NCI-H1105 treated with DMSO at 0.1 percent for 48 hours (cell line): ENCODE measurements at regions not wholly inside any gene's neighbourhood (a gene's known extent, or its start where the extent isn't known, plus 50 kb on each side); places are given as distances from the start of the nearest gene placed in this dataset.

Experiments used
- DNase-seq: peaks from one replicate; lab custom pipeline; 2025; lab: John Stamatoyannopoulos, UW

GRCh38 chr2:106041150-106041549 is 153.0 kb downstream of the UXS1 start:
- no peak for DNase-seq

GRCh38 chr2:106039634-106040315 is 154.3 kb downstream of the UXS1 start:
- no peak for DNase-seq

GRCh38 chr2:106038601-106039375 is 155.3 kb downstream of the UXS1 start:
- DNase-seq: no peak

GRCh38 chr2:106037932-106038331 is 156.2 kb downstream of the UXS1 start:
- DNase-seq: no peak

- DNase-seq: no peak
These were observed 156.8 kb downstream of the UXS1 start for GRCh38 chr2:106037262-106037661.

- no peak for DNase-seq
These were observed 159.8 kb downstream of the UXS1 start for GRCh38 chr2:106034325-106034724.

- DNase-seq: no peak
These were observed 161.4 kb downstream of the UXS1 start for GRCh38 chr2:106032676-106033075.

- DNase-seq: no peak
These were observed 163.5 kb downstream of the UXS1 start for GRCh38 chr2:106030287-106031268.

GRCh38 chr2:106028192-106028591 is 165.9 kb downstream of the UXS1 start:
- no peak for DNase-seq

GRCh38 chr2:106026271-106027190 is 167.6 kb downstream of the UXS1 start:
- DNase-seq: no peak

- DNase-seq: no peak
These were observed 168.3 kb downstream of the UXS1 start for GRCh38 chr2:106025796-106026195.

GRCh38 chr2:106021662-106022028 is 172.5 kb downstream of the UXS1 start:
- no peak for DNase-seq

GRCh38 chr2:106020821-106021661 is 173.1 kb downstream of the UXS1 start:
- peak; percentile 72 for DNase-seq

- no peak for DNase-seq
These were observed 174.1 kb downstream of the UXS1 start for GRCh38 chr2:106020032-106020431.

- DNase-seq: no peak
These were observed 176.0 kb downstream of the UXS1 start for GRCh38 chr2:106018141-106018540.

- no peak for DNase-seq
These were observed 181.3 kb downstream of the UXS1 start for GRCh38 chr2:106012591-106013347.

- DNase-seq: no peak
These were observed 182.0 kb downstream of the UXS1 start for GRCh38 chr2:106012001-106012590.

GRCh38 chr2:106011380-106011779 is 182.7 kb downstream of the UXS1 start:
- no peak for DNase-seq

GRCh38 chr2:106010818-106011355 is 183.2 kb downstream of the UXS1 start:
- DNase-seq: no peak
